GM12873 (cell line): ENCODE measurements at regions not wholly inside any gene's neighbourhood (a gene's known extent, or its start where the extent isn't known, plus 50 kb on each side); places are given as distances from the start of the nearest gene placed in this dataset.

ENCODE experiments used
- TF ChIP-seq, protein P1 (sequence below): IDR thresholded peaks from 2 replicates; pipeline ENCODE4 v1.5.1; 2012; ENCODE audit warnings: low read depth, mild to moderate bottlenecking, moderate library complexity, low read length, control low read depth; ENCODE audit not compliant: insufficient read depth; ENCODE audit errors: missing control alignments

DNA sequence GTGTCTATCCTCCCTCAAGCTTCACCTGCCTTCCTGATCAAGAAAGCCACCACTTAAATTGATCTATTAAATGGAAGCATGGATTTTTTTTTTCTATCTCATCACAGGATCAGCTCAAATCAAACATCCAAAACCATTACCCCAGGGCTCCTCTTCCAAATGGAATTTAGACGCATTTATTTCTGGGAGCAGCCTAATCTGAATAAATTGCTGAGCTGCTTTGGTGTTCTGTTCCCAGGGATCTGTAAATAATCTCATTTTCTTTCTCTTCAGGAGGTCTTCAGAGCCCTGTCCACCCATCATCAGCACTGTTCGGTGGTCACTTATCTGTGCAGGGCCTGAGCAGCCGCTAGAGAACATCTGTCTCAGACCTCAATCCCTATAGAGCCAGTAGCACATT is 695.4 kb upstream of the TMEM132C start:
- TF ChIP-seq, protein P1, sequence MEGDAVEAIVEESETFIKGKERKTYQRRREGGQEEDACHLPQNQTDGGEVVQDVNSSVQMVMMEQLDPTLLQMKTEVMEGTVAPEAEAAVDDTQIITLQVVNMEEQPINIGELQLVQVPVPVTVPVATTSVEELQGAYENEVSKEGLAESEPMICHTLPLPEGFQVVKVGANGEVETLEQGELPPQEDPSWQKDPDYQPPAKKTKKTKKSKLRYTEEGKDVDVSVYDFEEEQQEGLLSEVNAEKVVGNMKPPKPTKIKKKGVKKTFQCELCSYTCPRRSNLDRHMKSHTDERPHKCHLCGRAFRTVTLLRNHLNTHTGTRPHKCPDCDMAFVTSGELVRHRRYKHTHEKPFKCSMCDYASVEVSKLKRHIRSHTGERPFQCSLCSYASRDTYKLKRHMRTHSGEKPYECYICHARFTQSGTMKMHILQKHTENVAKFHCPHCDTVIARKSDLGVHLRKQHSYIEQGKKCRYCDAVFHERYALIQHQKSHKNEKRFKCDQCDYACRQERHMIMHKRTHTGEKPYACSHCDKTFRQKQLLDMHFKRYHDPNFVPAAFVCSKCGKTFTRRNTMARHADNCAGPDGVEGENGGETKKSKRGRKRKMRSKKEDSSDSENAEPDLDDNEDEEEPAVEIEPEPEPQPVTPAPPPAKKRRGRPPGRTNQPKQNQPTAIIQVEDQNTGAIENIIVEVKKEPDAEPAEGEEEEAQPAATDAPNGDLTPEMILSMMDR = no peak

DNA sequence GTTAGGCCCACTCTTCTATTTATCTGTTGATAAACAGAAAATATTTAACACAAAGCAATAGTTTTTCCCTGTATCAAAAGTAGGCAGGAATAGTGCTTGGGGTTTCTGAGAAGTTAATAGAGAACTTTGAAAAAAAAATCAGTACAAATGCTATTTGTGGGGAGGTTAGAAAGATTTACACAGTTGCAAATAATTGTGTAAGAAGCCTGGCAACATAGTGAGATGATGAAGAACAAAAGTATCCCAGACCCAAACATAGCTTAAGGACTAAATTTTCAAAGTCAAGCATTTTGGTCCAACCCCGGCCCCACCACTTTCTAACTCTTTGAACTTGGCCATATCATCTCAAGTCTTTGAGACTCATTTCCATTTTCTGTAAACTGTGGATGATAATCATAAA is 687.5 kb upstream of the TMEM132C start:
- TF ChIP-seq, protein P1 = no peak

DNA sequence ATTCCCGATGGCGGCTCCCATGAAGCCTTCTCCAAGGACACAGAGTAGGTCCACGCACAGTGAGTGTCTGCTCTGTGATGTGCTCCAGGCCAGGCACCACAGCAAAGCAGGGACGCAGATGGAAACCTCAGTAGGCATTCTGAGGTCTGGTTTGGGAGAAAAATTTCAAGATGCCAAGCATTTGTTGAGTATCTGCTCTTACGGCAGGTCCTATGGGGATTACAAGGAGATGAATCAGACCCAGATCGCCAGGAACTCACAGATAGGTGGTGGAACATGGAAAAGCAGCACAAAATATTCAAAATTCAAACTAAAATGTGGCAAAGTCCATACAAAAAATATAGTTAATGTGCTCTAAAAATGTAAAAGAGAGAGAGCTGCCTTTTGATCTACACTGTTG is 684.9 kb upstream of the TMEM132C start:
- TF ChIP-seq, protein P1 = no peak

DNA sequence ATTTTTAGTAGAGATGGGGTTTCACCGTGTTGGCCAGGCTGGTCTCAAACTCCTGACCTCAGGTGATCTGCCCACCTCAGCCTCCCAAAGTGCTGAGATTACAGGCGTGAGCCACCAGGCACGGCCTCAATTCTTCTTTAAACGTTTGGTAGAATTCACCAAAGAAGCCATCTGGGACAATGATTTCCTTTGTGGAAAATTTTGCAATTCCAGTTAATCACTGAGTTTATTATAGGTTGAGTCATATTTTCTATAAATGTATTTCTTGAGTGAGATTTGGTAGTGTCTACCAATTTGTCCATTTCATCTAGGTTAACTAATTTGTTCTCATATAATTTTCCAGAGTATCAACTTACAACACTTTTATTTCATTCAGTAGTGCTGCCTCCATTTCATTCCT is 683.9 kb upstream of the TMEM132C start:
- TF ChIP-seq, protein P1 = no peak

DNA sequence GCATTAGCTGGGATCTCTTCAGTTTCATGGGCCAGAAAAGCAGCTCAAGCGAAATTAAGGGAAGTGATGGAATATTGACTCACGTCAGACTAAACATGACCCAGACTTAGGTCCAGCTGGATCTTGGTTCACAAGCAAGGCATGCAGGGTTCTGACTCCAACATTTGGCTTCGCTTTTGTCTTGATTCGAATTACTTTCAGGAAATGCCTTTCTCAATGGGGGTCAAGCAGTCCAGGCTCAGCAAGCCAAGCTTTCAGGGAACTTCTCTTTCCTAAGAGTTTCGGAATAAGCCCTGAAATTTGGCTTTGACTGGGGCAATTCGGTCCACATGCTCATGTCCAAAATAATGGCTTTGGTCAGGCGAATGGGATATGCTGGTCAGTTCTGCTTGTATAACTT is 678.7 kb upstream of the TMEM132C start:
- TF ChIP-seq, protein P1 = no peak

DNA sequence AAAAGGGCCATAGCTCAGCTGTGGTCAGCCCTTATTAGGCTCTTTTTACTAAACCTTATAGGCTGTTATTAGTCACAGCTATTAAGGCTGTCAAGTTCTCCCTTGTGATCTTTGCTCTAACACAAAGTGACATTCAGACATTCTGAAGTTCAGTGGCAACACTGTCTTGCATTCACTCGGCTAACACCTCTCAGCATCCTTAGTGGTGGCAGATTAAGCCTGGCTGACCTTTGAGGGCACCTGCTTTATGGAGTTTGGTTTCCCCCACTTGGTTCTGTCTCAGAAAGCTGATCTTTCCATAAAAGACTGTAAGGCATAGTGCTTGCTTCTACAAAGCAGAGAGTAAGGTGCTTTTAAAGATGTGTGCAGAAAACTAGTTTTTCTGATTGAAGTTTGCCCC is 677.4 kb upstream of the TMEM132C start:
- TF ChIP-seq, protein P1 = no peak

DNA sequence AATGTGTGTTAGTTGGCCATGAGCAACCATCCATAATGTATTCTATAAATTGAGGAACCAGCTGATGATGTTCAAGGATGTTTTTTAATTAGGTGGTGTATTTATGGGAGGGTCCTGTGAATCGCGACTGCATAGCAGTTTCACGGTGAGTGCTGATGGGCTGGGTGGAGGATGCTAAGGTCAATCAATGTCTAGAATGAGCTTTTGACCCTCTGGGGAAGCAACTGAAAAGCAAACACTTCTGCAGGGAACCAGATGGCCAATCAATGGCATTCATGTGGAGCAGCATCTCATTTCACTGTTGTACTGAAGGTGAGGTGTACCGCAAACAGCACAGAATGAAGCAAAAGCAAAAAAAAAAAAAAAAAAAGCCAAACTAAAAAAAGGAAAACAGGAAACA is 676.1 kb upstream of the TMEM132C start:
- TF ChIP-seq, protein P1 = no peak

DNA sequence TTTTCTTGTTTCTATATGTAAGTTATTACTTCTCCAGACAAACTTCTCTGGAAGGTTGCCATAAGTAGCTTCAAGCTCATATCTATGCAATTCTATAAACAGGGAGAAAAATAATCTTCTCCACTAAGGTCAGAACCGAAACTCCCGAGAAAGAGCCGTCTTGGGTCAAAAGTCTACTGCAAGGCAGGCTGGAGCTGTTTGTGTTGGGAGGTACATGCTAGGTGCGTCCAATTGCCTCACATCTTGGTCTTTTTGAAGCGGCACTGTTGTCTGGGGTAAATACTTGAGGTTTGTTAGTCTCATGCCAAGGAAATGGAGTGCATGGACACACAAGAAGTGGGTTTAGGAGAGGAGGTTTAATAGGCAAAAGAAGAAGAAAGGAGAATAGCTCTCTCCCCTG is 674.7 kb upstream of the TMEM132C start:
- TF ChIP-seq, protein P1 = no peak
